ENCODE measurements at regions not wholly inside any gene's neighbourhood (a gene's known extent, or its start where the extent isn't known, plus 50 kb on each side); places are given as distances from the start of the nearest gene placed in this dataset.
A peak's percentile ranks its signal among the peaks of the same experiment; 100 is the strongest.
"Not testable (repeated sequence)": the region's sequence is repeated elsewhere in the genome, so short reads cannot be mapped to it uniquely, and the experiment has no call there.

DNA sequence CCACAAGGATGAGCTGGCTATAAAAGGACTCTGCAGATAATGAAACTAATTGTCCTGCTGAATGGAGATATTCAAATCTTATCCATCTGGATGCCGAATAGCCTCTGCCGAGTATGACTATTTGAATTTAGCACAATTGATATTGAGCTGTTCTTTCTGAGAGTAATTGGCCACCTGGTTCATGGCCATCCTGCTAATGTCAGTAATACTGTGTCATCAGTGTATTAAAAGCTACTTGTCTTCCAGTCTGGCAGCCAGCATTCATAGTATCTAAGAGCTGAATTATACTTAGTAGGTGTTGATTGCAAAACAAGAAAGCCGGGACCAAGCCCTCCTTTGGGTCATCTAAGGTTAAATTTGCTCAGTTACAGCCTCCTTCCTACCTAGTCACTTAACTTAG is 310.7 kb upstream of the NCAM1 start:
- no peak for DNase-seq (ENCODE audit: low read depth in 2 of 2)

GRCh38 chr11:112651386-112651785 is 309.8 kb upstream of the NCAM1 start:
- no peak for DNase-seq (ENCODE audit: low read depth in 2 of 2)

DNA sequence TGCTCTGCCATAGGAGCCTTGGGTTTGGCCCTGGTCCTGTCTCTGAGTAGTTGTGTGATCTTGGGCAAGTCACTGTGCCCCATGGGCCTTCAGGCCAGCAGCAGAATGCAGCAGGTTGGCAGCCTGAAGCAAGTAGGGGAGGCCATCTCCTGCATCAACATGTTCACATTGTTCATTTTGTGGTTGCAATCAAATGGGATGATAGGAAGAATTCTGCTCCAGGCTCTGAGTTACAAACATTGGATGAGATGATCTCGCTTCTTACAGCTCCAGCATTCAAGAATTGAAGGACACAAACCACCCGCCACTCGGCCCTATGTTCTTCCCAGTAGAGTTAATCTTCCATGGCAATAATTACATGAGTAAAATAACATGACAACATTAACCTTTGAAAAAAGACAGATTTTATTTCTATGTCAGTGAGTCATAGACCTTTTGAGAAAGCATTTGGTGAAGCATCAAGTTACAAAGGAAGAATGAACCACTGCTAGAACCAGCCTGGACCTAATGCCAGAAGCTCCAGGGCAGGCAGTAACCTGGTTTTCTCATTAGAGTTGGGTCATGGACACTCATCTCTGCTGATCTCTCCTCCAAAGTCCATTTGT is 308.3 kb upstream of the NCAM1 start:
- peak; percentile 29 to 34 for DNase-seq (ENCODE audit: low read depth in 2 of 2)

DNA sequence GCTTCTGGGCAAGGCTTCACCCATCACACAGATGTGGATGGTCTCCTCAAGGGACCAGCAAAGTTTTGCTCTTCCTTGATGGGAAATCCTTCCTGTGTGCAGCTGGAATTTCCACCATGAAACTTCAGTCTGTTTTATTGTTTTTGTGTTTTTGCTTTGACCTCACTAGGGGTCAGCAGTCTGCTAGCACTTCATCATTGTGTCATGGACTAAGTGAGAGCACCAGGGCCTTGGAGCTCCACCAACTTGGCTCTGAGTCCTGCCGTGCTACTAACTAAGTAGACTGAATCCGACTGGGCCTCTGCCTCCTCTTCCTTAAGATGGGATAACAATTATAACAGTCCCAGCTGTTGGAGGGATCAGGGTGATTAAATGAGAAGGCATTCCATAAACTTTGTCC is 305.8 kb upstream of the NCAM1 start:
- DNase-seq (ENCODE audit: low read depth in 2 of 2), result peak; percentile 73 to 76

- DNase-seq (ENCODE audit: low read depth in 2 of 2), result peak; percentile 89 to 90
These were observed 304.3 kb upstream of the NCAM1 start for GRCh38 chr11:112656772-112657428.

GRCh38 chr11:112658431-112658878 is 302.8 kb upstream of the NCAM1 start:
- DNase-seq (ENCODE audit: low read depth in 2 of 2), result no peak

DNA sequence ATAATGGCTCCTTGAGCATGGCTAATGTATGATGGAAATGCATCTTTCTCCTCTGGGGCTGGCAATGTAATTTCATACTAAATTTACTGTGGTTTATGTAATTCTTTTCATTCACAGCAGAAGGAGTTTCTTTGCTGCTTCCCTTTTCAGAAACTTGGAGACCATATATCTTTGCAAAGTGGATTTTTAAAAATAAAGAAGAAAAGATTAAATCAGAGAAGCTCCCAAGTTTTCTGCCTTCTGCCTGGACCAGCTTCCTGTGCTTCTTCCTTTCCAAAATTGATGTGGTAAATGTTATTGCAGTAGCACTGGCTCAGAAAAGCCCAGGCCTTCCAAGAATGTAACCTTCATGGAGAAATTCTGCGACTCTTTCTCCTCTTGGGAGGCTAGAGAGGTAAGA is 300.1 kb upstream of the NCAM1 start:
- DNase-seq (ENCODE audit: low read depth in 2 of 2), result no peak

- DNase-seq (ENCODE audit: low read depth in 2 of 2), result no peak
These were observed 299.6 kb upstream of the NCAM1 start for GRCh38 chr11:112661571-112661970.

DNA sequence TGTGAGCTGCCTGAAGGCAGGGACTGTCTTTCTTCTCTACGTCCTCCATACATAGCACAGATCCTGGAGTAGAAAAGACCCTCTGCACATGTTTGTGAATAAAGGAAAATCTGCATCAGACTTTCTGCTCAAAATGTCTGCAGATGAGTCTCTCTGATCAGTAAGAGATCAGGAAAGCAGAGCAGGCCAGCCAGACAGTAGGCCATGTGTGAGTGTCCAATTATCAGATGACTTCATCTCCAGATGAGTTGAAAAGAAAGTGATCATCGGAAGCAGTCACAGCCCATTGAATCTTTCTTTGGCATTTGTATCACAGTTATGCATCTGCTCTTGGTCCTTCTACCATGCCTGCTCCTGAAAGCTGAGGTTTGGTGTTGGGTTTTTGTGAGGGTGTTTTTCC is 298.7 kb upstream of the NCAM1 start:
- DNase-seq (ENCODE audit: low read depth in 2 of 2), result no peak

- DNase-seq (ENCODE audit: low read depth in 2 of 2), result no peak
These were observed 297.1 kb upstream of the NCAM1 start for GRCh38 chr11:112663947-112664634.

GRCh38 chr11:112665291-112665690 is 295.9 kb upstream of the NCAM1 start:
- no peak for DNase-seq (ENCODE audit: low read depth in 2 of 2)

DNA sequence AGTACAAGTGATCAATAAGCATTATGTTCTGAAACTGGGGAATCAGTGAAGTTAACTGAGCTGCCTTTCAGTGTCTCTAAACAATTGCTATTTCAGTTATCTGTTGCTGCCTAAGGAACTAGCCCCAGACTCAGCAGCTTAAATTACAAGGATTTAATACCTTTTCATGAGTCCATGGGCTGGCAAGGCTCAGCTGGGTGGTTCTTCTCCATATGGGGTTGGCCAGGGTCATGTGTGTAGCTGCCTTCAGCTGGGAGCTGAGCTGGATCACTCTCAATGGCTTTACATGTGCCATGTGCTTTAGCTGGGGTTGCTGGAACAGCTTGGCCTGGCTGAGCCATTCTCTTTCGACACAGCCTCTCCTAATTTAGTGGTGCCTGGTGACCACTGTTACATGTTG is 295.0 kb upstream of the NCAM1 start:
- DNase-seq (ENCODE audit: low read depth in 2 of 2), result no peak

GRCh38 chr11:112670806-112671570 is 290.2 kb upstream of the NCAM1 start:
- no peak for DNase-seq (ENCODE audit: low read depth in 2 of 2)

DNA sequence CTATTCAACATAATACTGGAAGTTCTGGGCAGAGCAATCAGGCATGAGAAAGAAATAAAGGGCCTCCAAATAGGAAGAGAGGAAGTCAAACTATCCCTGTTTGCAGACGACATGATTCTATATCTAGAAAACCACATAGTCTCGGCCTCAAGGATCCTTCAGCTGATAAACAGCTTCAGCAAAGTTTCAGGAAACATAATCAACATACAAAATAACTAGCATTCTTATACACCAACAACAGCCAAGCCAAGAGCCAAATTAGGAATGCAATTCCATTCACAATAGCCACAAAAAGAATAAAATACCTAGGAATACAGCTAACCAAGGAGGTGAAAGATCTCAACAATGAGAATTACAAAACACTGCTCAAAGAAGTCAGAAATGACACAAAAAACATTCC is 287.8 kb upstream of the NCAM1 start:
- DNase-seq (ENCODE audit: low read depth in 2 of 2), result not testable (repeated sequence)

- no peak for DNase-seq (ENCODE audit: low read depth in 2 of 2)
These were observed 276.1 kb upstream of the NCAM1 start for GRCh38 chr11:112685111-112685510.

- DNase-seq (ENCODE audit: low read depth in 2 of 2), result no peak
These were observed 271.4 kb upstream of the NCAM1 start for GRCh38 chr11:112689851-112690250.

- DNase-seq (ENCODE audit: low read depth in 2 of 2), result no peak
These were observed 267.4 kb upstream of the NCAM1 start for GRCh38 chr11:112693781-112694180.

- no peak for DNase-seq (ENCODE audit: low read depth in 2 of 2)
These were observed 267.0 kb upstream of the NCAM1 start for GRCh38 chr11:112694245-112694644.

- no peak for DNase-seq (ENCODE audit: low read depth in 2 of 2)
These were observed 266.4 kb upstream of the NCAM1 start for GRCh38 chr11:112694813-112695212.

DNA sequence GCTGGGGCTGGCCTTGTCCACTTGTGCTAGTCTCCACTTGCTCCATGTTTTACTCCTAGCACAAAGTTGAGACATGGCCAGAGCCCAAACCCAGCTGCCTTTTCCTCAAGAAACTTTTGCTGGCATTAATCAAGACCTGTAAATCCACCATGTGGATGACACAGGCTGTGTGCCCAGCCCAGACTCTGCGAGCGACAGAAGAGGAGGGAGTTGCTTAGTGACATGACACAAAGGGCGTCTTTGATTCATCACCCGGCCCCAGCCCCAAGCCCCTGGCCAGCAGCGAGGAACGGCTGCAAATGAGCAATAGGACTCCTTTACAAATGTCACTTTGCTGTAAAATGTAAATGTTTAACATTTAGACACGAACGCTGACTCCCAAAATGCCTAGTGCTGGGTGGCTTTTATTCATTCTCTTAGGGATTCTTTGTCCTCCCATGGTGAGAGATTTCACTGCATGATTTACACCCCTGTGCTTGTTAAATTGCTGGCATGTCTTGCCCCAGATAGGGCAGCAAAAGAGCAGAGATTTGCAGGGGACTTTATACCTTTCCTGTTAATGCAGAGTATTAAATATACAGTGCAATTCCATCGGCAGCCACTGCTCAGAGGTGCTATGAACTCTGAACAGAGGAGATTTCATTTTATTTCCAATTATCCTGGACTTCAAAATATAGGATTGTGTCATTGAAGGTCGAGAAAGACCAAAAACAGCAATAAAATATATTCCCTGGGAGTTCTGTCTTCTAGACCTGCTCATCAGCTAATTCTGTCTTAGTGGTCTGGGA is 263.6 kb upstream of the NCAM1 start:
- DNase-seq (ENCODE audit: low read depth in 2 of 2), result no peak

GRCh38 chr11:112705148-112705547 is 256.1 kb upstream of the NCAM1 start:
- DNase-seq (ENCODE audit: low read depth in 2 of 2), result no peak

GRCh38 chr11:112706863-112707262 is 254.4 kb upstream of the NCAM1 start:
- no peak for DNase-seq (ENCODE audit: low read depth in 2 of 2)
